ENCODE measurements at regions not wholly inside any gene's neighbourhood (a gene's known extent, or its start where the extent isn't known, plus 50 kb on each side); places are given as distances from the start of the nearest gene placed in this dataset.
"Not testable (repeated sequence)": the region's sequence is repeated elsewhere in the genome, so short reads cannot be mapped to it uniquely, and the experiment has no call there.

GRCh38 chr18:10100941-10101701 is 187.3 kb downstream of the VAPA start:
- in situ Hi-C loops (cut with MboI; ENCODE audit: low pct_unique_long_range_greater_than_20kb, low sequenced_read_pairs) = no loop called here
- DNase-seq = no peak

- no peak for DNase-seq
- in situ Hi-C loops (cut with MboI; ENCODE audit: low pct_unique_long_range_greater_than_20kb, low sequenced_read_pairs) = no loop called here
Measured at GRCh38 chr18:10101729-10102128, 187.9 kb downstream of the VAPA start.

GRCh38 chr18:10105118-10105517 is 191.3 kb downstream of the VAPA start:
- in situ Hi-C loops (cut with MboI; ENCODE audit: low pct_unique_long_range_greater_than_20kb, low sequenced_read_pairs) = not testable (repeated sequence)

GRCh38 chr18:10111191-10111590 is 197.4 kb downstream of the VAPA start:
- in situ Hi-C loops (cut with MboI; ENCODE audit: low pct_unique_long_range_greater_than_20kb, low sequenced_read_pairs) = no loop called here
- no peak for DNase-seq

More at GRCh38 chr18:10105118-10105517, 191.3 kb downstream of the VAPA start:
- not testable (repeated sequence) for DNase-seq

- DNase-seq = no peak
- in situ Hi-C loops (cut with MboI; ENCODE audit: low pct_unique_long_range_greater_than_20kb, low sequenced_read_pairs) = no loop called here
Measured at GRCh38 chr18:10111944-10112343, 198.1 kb downstream of the VAPA start.

GRCh38 chr18:10113121-10114022 is 199.6 kb downstream of the VAPA start:
- no peak for DNase-seq
- in situ Hi-C loops (cut with MboI; ENCODE audit: low pct_unique_long_range_greater_than_20kb, low sequenced_read_pairs) = no loop called here

- no peak for DNase-seq
- in situ Hi-C loops (cut with MboI; ENCODE audit: low pct_unique_long_range_greater_than_20kb, low sequenced_read_pairs) = no loop called here
Measured at GRCh38 chr18:10114717-10115463, 201.1 kb downstream of the VAPA start.

- no peak for DNase-seq
- in situ Hi-C loops (cut with MboI; ENCODE audit: low pct_unique_long_range_greater_than_20kb, low sequenced_read_pairs) = no loop called here
Measured at GRCh38 chr18:10116574-10116973, 202.8 kb downstream of the VAPA start.

GRCh38 chr18:10119528-10119927 is 205.7 kb downstream of the VAPA start:
- DNase-seq = no peak
- in situ Hi-C loops (cut with MboI; ENCODE audit: low pct_unique_long_range_greater_than_20kb, low sequenced_read_pairs) = no loop called here

GRCh38 chr18:10119991-10120390 is 206.2 kb downstream of the VAPA start:
- no peak for DNase-seq
- in situ Hi-C loops (cut with MboI; ENCODE audit: low pct_unique_long_range_greater_than_20kb, low sequenced_read_pairs) = no loop called here

- in situ Hi-C loops (cut with MboI; ENCODE audit: low pct_unique_long_range_greater_than_20kb, low sequenced_read_pairs) = no loop called here
- DNase-seq = no peak
Measured at GRCh38 chr18:10120622-10121021, 206.8 kb downstream of the VAPA start.

GRCh38 chr18:10121028-10121427 is 207.2 kb downstream of the VAPA start:
- in situ Hi-C loops (cut with MboI; ENCODE audit: low pct_unique_long_range_greater_than_20kb, low sequenced_read_pairs) = no loop called here
- DNase-seq = no peak

- in situ Hi-C loops (cut with MboI; ENCODE audit: low pct_unique_long_range_greater_than_20kb, low sequenced_read_pairs) = no loop called here
- no peak for DNase-seq
Measured at GRCh38 chr18:10121786-10122515, 208.1 kb downstream of the VAPA start.

- in situ Hi-C loops (cut with MboI; ENCODE audit: low pct_unique_long_range_greater_than_20kb, low sequenced_read_pairs) = no loop called here
- no peak for DNase-seq
Measured at GRCh38 chr18:10122988-10123950, 209.5 kb downstream of the VAPA start.

GRCh38 chr18:10124071-10124470 is 210.3 kb downstream of the VAPA start:
- no peak for DNase-seq
- in situ Hi-C loops (cut with MboI; ENCODE audit: low pct_unique_long_range_greater_than_20kb, low sequenced_read_pairs) = no loop called here

GRCh38 chr18:10124557-10124956 is 210.7 kb downstream of the VAPA start:
- in situ Hi-C loops (cut with MboI; ENCODE audit: low pct_unique_long_range_greater_than_20kb, low sequenced_read_pairs) = no loop called here
- no peak for DNase-seq

GRCh38 chr18:10124967-10125366 is 211.2 kb downstream of the VAPA start:
- no peak for DNase-seq
- in situ Hi-C loops (cut with MboI; ENCODE audit: low pct_unique_long_range_greater_than_20kb, low sequenced_read_pairs) = no loop called here

- no peak for DNase-seq
- in situ Hi-C loops (cut with MboI; ENCODE audit: low pct_unique_long_range_greater_than_20kb, low sequenced_read_pairs) = no loop called here
Measured at GRCh38 chr18:10127729-10128128, 213.9 kb downstream of the VAPA start.

Data from KBM-7 (cell line).